ENCODE measurements at regions not wholly inside any gene's neighbourhood (a gene's known extent, or its start where the extent isn't known, plus 50 kb on each side); places are given as distances from the start of the nearest gene placed in this dataset.
A peak's percentile ranks its signal among the peaks of the same experiment; 100 is the strongest.

- intact Hi-C loops (cut with DNase I; ENCODE audit: low total_unique reads) (no loop called here), in situ Hi-C loops (cut with MboI; ENCODE audit: low sequenced_read_pairs in 4 of 4) (no loop called here)
- TF ChIP-seq POLR2A (IDR thresholded peaks at IDR 0.05) (no peak), CTCF (IDR thresholded peaks at IDR 0.05 in 4 of 5, conservative IDR thresholded peaks at IDR 0.05 in 1 of 5) (no peak)
- ATAC-seq (no peak), DNase-seq (peak in 1 of 2 donors; percentile 5)
- H3K4me3 ChIP-seq, result no peak overlapping the region
- H3K4me1 ChIP-seq, result no peaks in the 10 kb centered on the region
- H3K9me3 ChIP-seq, result no peaks in the 10 kb centered on the region
- no peaks in the 10 kb centered on the region for H3K27me3 ChIP-seq
- no peaks in the 10 kb centered on the region for H3K36me3 ChIP-seq
- H3K27ac ChIP-seq, result no peak overlapping the region
Observed at GRCh38 chr2:128386066-128386465, 67.4 kb upstream of the HS6ST1 start.

GRCh38 chr2:128388499-128388941 is 69.9 kb upstream of the HS6ST1 start:
- Histone ChIP-seq H3K9me3 (no peaks in the 10 kb centered on the region), H3K27me3 (no peaks in the 10 kb centered on the region), H3K36me3 (no peaks in the 10 kb centered on the region), H3K4me3 (no peak overlapping the region), H3K4me1 (no peaks in the 10 kb centered on the region), H3K27ac (no peak overlapping the region)
- no peak for TF ChIP-seq CTCF (IDR thresholded peaks at IDR 0.05 in 4 of 5, conservative IDR thresholded peaks at IDR 0.05 in 1 of 5)
- TF ChIP-seq POLR2A (IDR thresholded peaks at IDR 0.05), result no peak
- in situ Hi-C loops (cut with MboI; ENCODE audit: low sequenced_read_pairs in 4 of 4) (no loop called here), intact Hi-C loops (cut with DNase I; ENCODE audit: low total_unique reads) (no loop called here)
- peak in 1 of 2 donors; percentile 2 for DNase-seq
- no peak for ATAC-seq

GRCh38 chr2:128389388-128390086 is 70.9 kb upstream of the HS6ST1 start:
- Histone ChIP-seq H3K36me3 (no peaks in the 10 kb centered on the region), H3K4me3 (no peak overlapping the region), H3K9me3 (no peaks in the 10 kb centered on the region), H3K27me3 (no peaks in the 10 kb centered on the region), H3K27ac (no peak overlapping the region), H3K4me1 (no peaks in the 10 kb centered on the region)
- DNase-seq (no peak), ATAC-seq (no peak)
- in situ Hi-C loops (cut with MboI; ENCODE audit: low sequenced_read_pairs in 4 of 4), result no loop called here
- no peak for TF ChIP-seq POLR2A (IDR thresholded peaks at IDR 0.05)
- intact Hi-C loops (cut with DNase I; ENCODE audit: low total_unique reads), result no loop called here

GRCh38 chr2:128390256-128390990 is 71.8 kb upstream of the HS6ST1 start:
- no peak overlapping the region for H3K27ac ChIP-seq
- in situ Hi-C loops (cut with MboI; ENCODE audit: low sequenced_read_pairs in 4 of 4), result no loop called here
- H3K9me3 ChIP-seq, result no peaks in the 10 kb centered on the region
- DNase-seq (peak in 1 of 2 donors; percentile 3), ATAC-seq (no peak)
- H3K4me1 ChIP-seq, result no peaks in the 10 kb centered on the region
- TF ChIP-seq POLR2A (IDR thresholded peaks at IDR 0.05) (no peak), CTCF (IDR thresholded peaks at IDR 0.05 in 4 of 5, conservative IDR thresholded peaks at IDR 0.05 in 1 of 5) (no peak)
- H3K36me3 ChIP-seq, result no peaks in the 10 kb centered on the region
- intact Hi-C loops (cut with DNase I; ENCODE audit: low total_unique reads), result no loop called here
- no peak overlapping the region for H3K4me3 ChIP-seq
- no peaks in the 10 kb centered on the region for H3K27me3 ChIP-seq

- Histone ChIP-seq H3K36me3 (no peaks in the 10 kb centered on the region), H3K4me1 (no peaks in the 10 kb centered on the region), H3K4me3 (no peak overlapping the region), H3K27ac (no peak overlapping the region), H3K9me3 (no peaks in the 10 kb centered on the region), H3K27me3 (no peaks in the 10 kb centered on the region)
- intact Hi-C loops (cut with DNase I; ENCODE audit: low total_unique reads) (no loop called here), in situ Hi-C loops (cut with MboI; ENCODE audit: low sequenced_read_pairs in 4 of 4) (no loop called here)
- no peak for ATAC-seq
- DNase-seq, result no peak
- no peak for TF ChIP-seq CTCF (IDR thresholded peaks at IDR 0.05 in 4 of 5, conservative IDR thresholded peaks at IDR 0.05 in 1 of 5)
Observed at GRCh38 chr2:128390991-128391630, 72.4 kb upstream of the HS6ST1 start.
